ENCODE measurements at regions not wholly inside any gene's neighbourhood (a gene's known extent, or its start where the extent isn't known, plus 50 kb on each side); places are given as distances from the start of the nearest gene placed in this dataset.

DNA sequence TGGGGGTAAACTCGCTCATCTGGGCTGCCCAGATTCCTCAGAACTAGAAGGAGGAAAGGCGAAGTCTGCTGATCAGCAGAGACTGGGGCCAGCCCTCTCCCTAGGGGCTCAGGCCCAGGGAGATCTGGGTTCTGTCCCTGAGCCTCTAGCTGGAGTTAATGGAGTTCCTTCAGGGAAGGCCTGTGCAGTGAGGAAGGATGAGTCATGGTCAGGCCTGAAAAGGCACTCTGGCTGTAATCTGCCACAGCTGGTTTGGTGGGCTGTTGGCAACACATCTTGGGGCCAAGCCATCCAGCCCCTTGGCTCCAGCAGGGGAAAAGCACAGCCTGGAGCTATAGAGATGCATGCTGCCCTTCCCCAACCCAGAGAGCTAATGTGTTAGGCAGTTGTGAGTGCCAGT lies 459.6 kb downstream of the PRELID2 start:
- H3K9me3 ChIP-seq: peaks cover 23% of the 10 kb centered on the region
- TF ChIP-seq BHLHE40 (IDR thresholded peaks at IDR 0.05; ENCODE audit: low read depth, low read length) (no peak), ZC3H11A (IDR thresholded peaks at IDR 0.05) (no peak), CHD4 (IDR thresholded peaks at IDR 0.05; ENCODE audit: borderline replicate concordance) (no peak), ZSCAN20 (CRISPR knock-in tag; IDR thresholded peaks at IDR 0.05) (no peak), MAFK (IDR thresholded peaks at IDR 0.05; ENCODE audit: partially characterized antibody) (no peak), RCOR1 (IDR thresholded peaks at IDR 0.05; ENCODE audit: low read depth, low read length) (no peak), FOSB (CRISPR knock-in tag; IDR thresholded peaks at IDR 0.05) (no peak), EP300 (IDR thresholded peaks at IDR 0.05) (no peak), RNF2 (IDR thresholded peaks at IDR 0.05; ENCODE audit: borderline replicate concordance, low read depth) (no peak), TFCP2L1 (CRISPR knock-in tag; IDR thresholded peaks at IDR 0.05) (no peak), HOXB13 (CRISPR knock-in tag; IDR thresholded peaks at IDR 0.05; ENCODE audit: low read depth) (no peak), JUN (IDR thresholded peaks at IDR 0.05) (no peak)
- TF ChIP-seq, protein P1, sequence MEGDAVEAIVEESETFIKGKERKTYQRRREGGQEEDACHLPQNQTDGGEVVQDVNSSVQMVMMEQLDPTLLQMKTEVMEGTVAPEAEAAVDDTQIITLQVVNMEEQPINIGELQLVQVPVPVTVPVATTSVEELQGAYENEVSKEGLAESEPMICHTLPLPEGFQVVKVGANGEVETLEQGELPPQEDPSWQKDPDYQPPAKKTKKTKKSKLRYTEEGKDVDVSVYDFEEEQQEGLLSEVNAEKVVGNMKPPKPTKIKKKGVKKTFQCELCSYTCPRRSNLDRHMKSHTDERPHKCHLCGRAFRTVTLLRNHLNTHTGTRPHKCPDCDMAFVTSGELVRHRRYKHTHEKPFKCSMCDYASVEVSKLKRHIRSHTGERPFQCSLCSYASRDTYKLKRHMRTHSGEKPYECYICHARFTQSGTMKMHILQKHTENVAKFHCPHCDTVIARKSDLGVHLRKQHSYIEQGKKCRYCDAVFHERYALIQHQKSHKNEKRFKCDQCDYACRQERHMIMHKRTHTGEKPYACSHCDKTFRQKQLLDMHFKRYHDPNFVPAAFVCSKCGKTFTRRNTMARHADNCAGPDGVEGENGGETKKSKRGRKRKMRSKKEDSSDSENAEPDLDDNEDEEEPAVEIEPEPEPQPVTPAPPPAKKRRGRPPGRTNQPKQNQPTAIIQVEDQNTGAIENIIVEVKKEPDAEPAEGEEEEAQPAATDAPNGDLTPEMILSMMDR (IDR thresholded peaks at IDR 0.05): no peak
- TF ChIP-seq, protein P2, sequence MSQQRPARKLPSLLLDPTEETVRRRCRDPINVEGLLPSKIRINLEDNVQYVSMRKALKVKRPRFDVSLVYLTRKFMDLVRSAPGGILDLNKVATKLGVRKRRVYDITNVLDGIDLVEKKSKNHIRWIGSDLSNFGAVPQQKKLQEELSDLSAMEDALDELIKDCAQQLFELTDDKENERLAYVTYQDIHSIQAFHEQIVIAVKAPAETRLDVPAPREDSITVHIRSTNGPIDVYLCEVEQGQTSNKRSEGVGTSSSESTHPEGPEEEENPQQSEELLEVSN (IDR thresholded peaks at IDR 0.05; ENCODE audit: borderline replicate concordance, low read depth): no peak
- TF ChIP-seq, protein P3, sequence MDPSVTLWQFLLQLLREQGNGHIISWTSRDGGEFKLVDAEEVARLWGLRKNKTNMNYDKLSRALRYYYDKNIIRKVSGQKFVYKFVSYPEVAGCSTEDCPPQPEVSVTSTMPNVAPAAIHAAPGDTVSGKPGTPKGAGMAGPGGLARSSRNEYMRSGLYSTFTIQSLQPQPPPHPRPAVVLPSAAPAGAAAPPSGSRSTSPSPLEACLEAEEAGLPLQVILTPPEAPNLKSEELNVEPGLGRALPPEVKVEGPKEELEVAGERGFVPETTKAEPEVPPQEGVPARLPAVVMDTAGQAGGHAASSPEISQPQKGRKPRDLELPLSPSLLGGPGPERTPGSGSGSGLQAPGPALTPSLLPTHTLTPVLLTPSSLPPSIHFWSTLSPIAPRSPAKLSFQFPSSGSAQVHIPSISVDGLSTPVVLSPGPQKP (IDR thresholded peaks at IDR 0.05; ENCODE audit: low read depth, low read length): no peak
- ATAC-seq (no peak), FAIRE-seq (no peak), DNase-seq (ENCODE audit: low read depth in 1 of 2, low spot score in 1 of 2) (no peak)
- WGBS (ENCODE audit: missing lambda C conversion rate): 0% methylated on average over 2 of the region's 2 CpGs
- no peaks in the 10 kb centered on the region for H3K4me1 ChIP-seq
- ChIA-PET CTCF (no interaction called here), POLR2A (no interaction called here)
- no peak overlapping the region for H3K4me2 ChIP-seq
- H3K27ac ChIP-seq: no peak overlapping the region
- H3K4me3 ChIP-seq: no peak overlapping the region

DNA sequence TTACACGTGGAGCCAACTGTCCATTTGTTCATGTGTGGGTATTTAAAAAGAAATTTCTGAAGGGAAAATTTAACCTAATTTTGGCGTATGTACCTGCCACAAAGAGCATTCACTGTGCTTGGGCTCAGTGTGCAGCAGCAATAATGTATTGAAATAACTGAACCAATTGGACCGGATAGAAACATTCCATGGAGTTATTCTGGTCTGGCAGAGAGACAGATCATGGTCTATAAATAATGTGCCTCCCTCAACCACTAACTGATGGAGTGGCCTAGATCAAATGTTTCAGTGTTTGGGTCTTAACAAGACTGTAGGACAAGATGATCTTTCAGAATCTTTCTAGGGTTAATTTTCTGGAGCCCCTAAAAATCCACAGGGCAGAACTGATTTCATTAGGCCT lies 469.7 kb downstream of the PRELID2 start:
- CTCF ChIA-PET: interaction anchor here (0.5 kb wide), 1 partner anchor 196 kb away, joined by 3 read pairs; no protein-coding TSS in a partner anchor
- POLR2A ChIA-PET: no interaction called here
- Histone ChIP-seq H3K4me3 (no peak overlapping the region), H3K9me3 (no peaks in the 10 kb centered on the region), H3K4me2 (no peak overlapping the region), H3K4me1 (no peaks in the 10 kb centered on the region), H3K27ac (no peak overlapping the region)
- 50% methylated on average over 3 of the region's 3 CpGs for WGBS (ENCODE audit: missing lambda C conversion rate)
- DNase-seq (ENCODE audit: low read depth in 1 of 2, low spot score in 1 of 2) (no peak), FAIRE-seq (no peak), ATAC-seq (no peak)
- TF ChIP-seq FOXS1 (CRISPR knock-in tag; IDR thresholded peaks at IDR 0.05) (no peak), MYC (IDR thresholded peaks at IDR 0.05; ENCODE audit: borderline replicate concordance, low read length) (no peak), FOSL2 (IDR thresholded peaks at IDR 0.05) (no peak), FOSL2 (CRISPR knock-in tag; IDR thresholded peaks at IDR 0.05) (no peak), NR3C1 (IDR thresholded peaks at IDR 0.05) (no peak), NPAS2 (CRISPR knock-in tag; IDR thresholded peaks at IDR 0.05; ENCODE audit: borderline replicate concordance) (no peak), PHF8 (IDR thresholded peaks at IDR 0.05; ENCODE audit: borderline replicate concordance, low read depth) (no peak), TFCP2L1 (CRISPR knock-in tag; IDR thresholded peaks at IDR 0.05) (no peak), TP53 (CRISPR knock-in tag; IDR thresholded peaks at IDR 0.05) (no peak), POLR2AphosphoS2 (conservative IDR thresholded peaks at IDR 0.05; ENCODE audit: low read length) (no peak)
- TF ChIP-seq, protein P4, sequence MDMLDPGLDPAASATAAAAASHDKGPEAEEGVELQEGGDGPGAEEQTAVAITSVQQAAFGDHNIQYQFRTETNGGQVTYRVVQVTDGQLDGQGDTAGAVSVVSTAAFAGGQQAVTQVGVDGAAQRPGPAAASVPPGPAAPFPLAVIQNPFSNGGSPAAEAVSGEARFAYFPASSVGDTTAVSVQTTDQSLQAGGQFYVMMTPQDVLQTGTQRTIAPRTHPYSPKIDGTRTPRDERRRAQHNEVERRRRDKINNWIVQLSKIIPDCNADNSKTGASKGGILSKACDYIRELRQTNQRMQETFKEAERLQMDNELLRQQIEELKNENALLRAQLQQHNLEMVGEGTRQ (IDR thresholded peaks at IDR 0.05): no peak
- TF ChIP-seq, protein P1 (IDR thresholded peaks at IDR 0.05): no peak

Data from A549 (cell line).